Tibial nerve (tissue), 4 donors: ENCODE measurements at regions not wholly inside any gene's neighbourhood (a gene's known extent, or its start where the extent isn't known, plus 50 kb on each side); places are given as distances from the start of the nearest gene placed in this dataset.

Source experiments
- DNase-seq, 2 donors: peaks; one replicate each; pipeline ENCODE4 v3.0.0-alpha.2; 2019; ENCODE audit warnings: low spot score in 2 of 2
- H3K27ac ChIP-seq, 4 donors: fragments of 200-600 bp; sonication (generic) in 3 of 4; one replicate each; pipeline ENCODE4 v1.5.1; 2017 to 2019; ENCODE audit warnings: mild to moderate bottlenecking in 1 of 4
- H3K27me3 ChIP-seq, 2 donors: fragments of 200-600 bp; sonication (generic) in 1 of 2; one replicate each; pipeline versions ENCODE4 v1.5.1 to v1.6.0; 2017 to 2019
- H3K36me3 ChIP-seq, 3 donors: fragments of 200-600 bp; sonication (generic); one replicate each; pipeline ENCODE4 v1.5.1; 2018 to 2019
- H3K4me1 ChIP-seq, 4 donors: fragments of 200-600 bp; sonication (generic) in 3 of 4; one replicate each; pipeline ENCODE4 v1.5.1; 2017 to 2019
- H3K4me3 ChIP-seq, 4 donors: fragments of 200-600 bp; sonication (generic) in 3 of 4; one replicate each; pipeline ENCODE4 v1.5.1; 2017 to 2019; ENCODE audit warnings: mild to moderate bottlenecking in 1 of 4, moderate library complexity in 1 of 4
- H3K9me3 ChIP-seq, 4 donors: fragments of 200-600 bp; sonication (generic) in 3 of 4; one replicate each; pipeline ENCODE4 v1.5.1; 2017 to 2019
- EP300 ChIP-seq, 2 donors: sonication (generic); formaldehyde crosslinking; IDR thresholded peaks; one replicate each; pipeline ENCODE4 v1.6.1; 2017; ENCODE audit warnings: antibody characterized with exemption in 2 of 2, mild to moderate bottlenecking in 1 of 2
- POLR2A ChIP-seq, 2 donors: fragments of 450-650 bp; IDR thresholded peaks; one replicate each; pipeline ENCODE4 v1.6.1; 2017; ENCODE audit warnings: antibody characterized with exemption in 2 of 2, mild to moderate bottlenecking in 2 of 2, moderate library complexity in 2 of 2
- WGBS, 2 donors: methylation state at CpG; one replicate each; pipeline ENCODE4 v1.1.5; 2018; 5-methylcytosine and 5-hydroxymethylcytosine counted together
- TF ChIP-seq, protein P1 (sequence below), 5 experiments: fragments of 200-600 bp in 3 of 5; fragments of 450-650 bp in 2 of 5; sonication (generic) in 3 of 5; IDR thresholded peaks; one replicate each; pipeline ENCODE4 v1.5.1; 2016 to 2019; ENCODE audit warnings: antibody characterized with exemption in 5 of 5, mild to moderate bottlenecking in 3 of 5, moderate library complexity in 2 of 5

- no peak for DNase-seq
- 58 to 64% methylated on average over 2 of the region's 2 CpGs for WGBS, 2 donors
- H3K4me1 ChIP-seq = no peaks in the 10 kb centered on the region
- no peaks in the 10 kb centered on the region for H3K27me3 ChIP-seq
- no peak overlapping the region for H3K4me3 ChIP-seq
- H3K36me3 ChIP-seq = no peaks in the 10 kb centered on the region
- no peak overlapping the region for H3K27ac ChIP-seq
- peaks cover 0 to 2% (median 0%) of the 10 kb centered on the region in 4 donors for H3K9me3 ChIP-seq
- TF ChIP-seq POLR2A (IDR thresholded peaks at IDR 0.05) (no peak), EP300 (IDR thresholded peaks at IDR 0.05) (no peak)
- TF ChIP-seq, protein P1, sequence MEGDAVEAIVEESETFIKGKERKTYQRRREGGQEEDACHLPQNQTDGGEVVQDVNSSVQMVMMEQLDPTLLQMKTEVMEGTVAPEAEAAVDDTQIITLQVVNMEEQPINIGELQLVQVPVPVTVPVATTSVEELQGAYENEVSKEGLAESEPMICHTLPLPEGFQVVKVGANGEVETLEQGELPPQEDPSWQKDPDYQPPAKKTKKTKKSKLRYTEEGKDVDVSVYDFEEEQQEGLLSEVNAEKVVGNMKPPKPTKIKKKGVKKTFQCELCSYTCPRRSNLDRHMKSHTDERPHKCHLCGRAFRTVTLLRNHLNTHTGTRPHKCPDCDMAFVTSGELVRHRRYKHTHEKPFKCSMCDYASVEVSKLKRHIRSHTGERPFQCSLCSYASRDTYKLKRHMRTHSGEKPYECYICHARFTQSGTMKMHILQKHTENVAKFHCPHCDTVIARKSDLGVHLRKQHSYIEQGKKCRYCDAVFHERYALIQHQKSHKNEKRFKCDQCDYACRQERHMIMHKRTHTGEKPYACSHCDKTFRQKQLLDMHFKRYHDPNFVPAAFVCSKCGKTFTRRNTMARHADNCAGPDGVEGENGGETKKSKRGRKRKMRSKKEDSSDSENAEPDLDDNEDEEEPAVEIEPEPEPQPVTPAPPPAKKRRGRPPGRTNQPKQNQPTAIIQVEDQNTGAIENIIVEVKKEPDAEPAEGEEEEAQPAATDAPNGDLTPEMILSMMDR (IDR thresholded peaks at IDR 0.05) = no peak
Observed at GRCh38 chr5:13439430-13439829, 505.1 kb downstream of the DNAH5 start.

GRCh38 chr5:13427827-13428557, 516.5 kb downstream of the DNAH5 start:
- no peaks in the 10 kb centered on the region for H3K36me3 ChIP-seq
- no peak overlapping the region for H3K4me3 ChIP-seq
- TF ChIP-seq POLR2A (IDR thresholded peaks at IDR 0.05) = no peak
- no peak for TF ChIP-seq EP300 (IDR thresholded peaks at IDR 0.05)
- TF ChIP-seq, protein P1 (IDR thresholded peaks at IDR 0.05) = no peak
- no peak overlapping the region for H3K27ac ChIP-seq
- H3K4me1 ChIP-seq = no peaks in the 10 kb centered on the region
- H3K27me3 ChIP-seq = no peaks in the 10 kb centered on the region
- WGBS, 2 donors = 81 to 83% methylated on average over 6 of the region's 6 CpGs
- H3K9me3 ChIP-seq = no peaks in the 10 kb centered on the region
- no peak for DNase-seq

DNA sequence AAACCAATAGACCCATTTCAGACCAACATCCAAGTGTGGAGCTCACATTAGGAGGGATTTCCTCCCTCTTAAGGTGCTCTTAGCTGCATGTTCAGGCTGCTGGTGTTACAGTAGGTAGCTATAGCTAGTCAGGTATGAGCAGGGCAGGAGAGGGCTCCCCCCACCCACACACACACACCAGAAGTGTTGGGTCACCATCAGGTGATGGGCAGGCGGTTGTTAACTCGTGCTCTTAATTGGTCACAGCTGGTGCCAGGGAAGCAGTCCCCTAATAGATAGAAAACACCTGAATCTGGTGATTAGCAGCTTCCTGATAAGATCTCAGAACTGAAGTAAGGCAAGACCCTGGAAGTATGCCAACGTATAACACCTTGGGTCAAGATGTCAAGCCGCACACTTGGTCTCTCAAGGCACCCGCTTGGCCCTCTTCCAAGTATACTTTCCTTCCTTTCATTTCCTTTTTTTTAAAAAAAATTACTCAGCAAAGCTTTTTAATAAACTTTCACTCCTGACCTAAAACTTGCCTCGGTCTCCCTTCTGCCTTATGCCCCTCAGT, 532.4 kb downstream of the DNAH5 start:
- WGBS, 2 donors = 46 to 60% methylated on average over 6 of the region's 6 CpGs
- no peaks in the 10 kb centered on the region for H3K4me1 ChIP-seq
- no peak overlapping the region for H3K4me3 ChIP-seq
- no peaks in the 10 kb centered on the region for H3K9me3 ChIP-seq
- no peaks in the 10 kb centered on the region for H3K27me3 ChIP-seq
- H3K36me3 ChIP-seq = no peaks in the 10 kb centered on the region
- no peak for DNase-seq
- no peak for TF ChIP-seq POLR2A (IDR thresholded peaks at IDR 0.05)
- TF ChIP-seq, protein P1 (IDR thresholded peaks at IDR 0.05) = no peak
- no peak for TF ChIP-seq EP300 (IDR thresholded peaks at IDR 0.05)
- no peak overlapping the region for H3K27ac ChIP-seq

DNA sequence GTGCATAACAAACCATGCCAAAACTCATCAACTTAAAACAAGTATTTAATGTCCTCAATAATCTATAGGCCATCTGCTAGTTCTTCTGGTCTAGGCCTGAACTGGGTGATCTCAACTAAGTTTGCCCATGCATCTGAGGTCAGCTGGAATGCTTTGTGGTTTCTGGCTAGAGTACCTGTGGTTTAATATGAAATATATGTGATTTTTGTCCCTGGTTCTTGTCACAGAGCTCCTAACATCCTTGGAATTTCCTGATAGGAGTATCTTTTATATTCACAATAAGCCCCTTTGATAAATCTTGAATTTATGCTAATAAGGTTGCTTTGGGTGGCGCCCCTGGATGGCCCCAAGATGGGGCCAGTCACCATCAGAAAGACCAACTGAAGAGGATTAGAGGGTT, 535.9 kb downstream of the DNAH5 start:
- Histone ChIP-seq H3K36me3 (no peaks in the 10 kb centered on the region), H3K4me3 (no peak overlapping the region), H3K27me3 (no peaks in the 10 kb centered on the region), H3K4me1 (no peaks in the 10 kb centered on the region), H3K27ac (no peak overlapping the region), H3K9me3 (no peaks in the 10 kb centered on the region)
- no peak for DNase-seq
- WGBS, 2 donors = 0% methylated on average over 1 of the region's 1 CpG
- TF ChIP-seq POLR2A (IDR thresholded peaks at IDR 0.05) (no peak), EP300 (IDR thresholded peaks at IDR 0.05) (no peak)
- TF ChIP-seq, protein P1 (IDR thresholded peaks at IDR 0.05) = no peak

- Histone ChIP-seq H3K36me3 (no peaks in the 10 kb centered on the region), H3K27ac (no peak overlapping the region), H3K4me1 (no peaks in the 10 kb centered on the region), H3K4me3 (no peak overlapping the region), H3K9me3 (no peaks in the 10 kb centered on the region), H3K27me3 (no peaks in the 10 kb centered on the region)
- DNase-seq = no peak
- TF ChIP-seq, protein P1 (IDR thresholded peaks at IDR 0.05) = no peak
- TF ChIP-seq POLR2A (IDR thresholded peaks at IDR 0.05) (no peak), EP300 (IDR thresholded peaks at IDR 0.05) (no peak)
Observed at GRCh38 chr5:13403351-13403750, 541.1 kb downstream of the DNAH5 start.
